ENCODE measurements at regions not wholly inside any gene's neighbourhood (a gene's known extent, or its start where the extent isn't known, plus 50 kb on each side); places are given as distances from the start of the nearest gene placed in this dataset.
"Not testable (repeated sequence)": the region's sequence is repeated elsewhere in the genome, so short reads cannot be mapped to it uniquely, and the experiment has no call there.

- no peak for DNase-seq (ENCODE audit: low read depth in 1 of 2, low spot score in 1 of 2)
- no peak overlapping the region for H3K4me3 ChIP-seq (replicated peaks; ENCODE audit: insufficient read depth, low read length)
- H3K27me3 ChIP-seq (ENCODE audit: insufficient read depth, poor library complexity, severe bottlenecking), result no peaks in the 10 kb centered on the region
- TF ChIP-seq POLR2AphosphoS5 (IDR thresholded peaks at IDR 0.05; ENCODE audit: low read depth) (no peak), REST (IDR thresholded peaks at IDR 0.05; ENCODE audit: insufficient replicate concordance, low read depth) (no peak), GABPA (IDR thresholded peaks at IDR 0.05; ENCODE audit: low read depth) (no peak), CTCF (IDR thresholded peaks at IDR 0.05; ENCODE audit: insufficient read depth, low read length) (no peak), SPI1 (IDR thresholded peaks at IDR 0.05; ENCODE audit: borderline replicate concordance, low read depth) (no peak)
- H3K27ac ChIP-seq (replicated peaks), result no peak overlapping the region
Observed at GRCh38 chr6:76881414-76881813, 581.9 kb downstream of the HTR1B start.

- no peak for DNase-seq (ENCODE audit: low read depth in 1 of 2, low spot score in 1 of 2)
- Histone ChIP-seq H3K27ac (replicated peaks) (no peak overlapping the region), H3K27me3 (ENCODE audit: insufficient read depth, poor library complexity, severe bottlenecking) (no peaks in the 10 kb centered on the region), H3K4me3 (replicated peaks; ENCODE audit: insufficient read depth, low read length) (no peak overlapping the region)
- TF ChIP-seq SPI1 (IDR thresholded peaks at IDR 0.05; ENCODE audit: borderline replicate concordance, low read depth) (no peak), REST (IDR thresholded peaks at IDR 0.05; ENCODE audit: insufficient replicate concordance, low read depth) (no peak), GABPA (IDR thresholded peaks at IDR 0.05; ENCODE audit: low read depth) (no peak), POLR2AphosphoS5 (IDR thresholded peaks at IDR 0.05; ENCODE audit: low read depth) (no peak), CTCF (IDR thresholded peaks at IDR 0.05; ENCODE audit: insufficient read depth, low read length) (no peak)
Observed at GRCh38 chr6:76876922-76877553, 586.3 kb downstream of the HTR1B start.

GRCh38 chr6:76876430-76876829 lies 586.9 kb downstream of the HTR1B start:
- H3K4me3 ChIP-seq (replicated peaks; ENCODE audit: insufficient read depth, low read length); H3K27ac ChIP-seq (replicated peaks); DNase-seq (ENCODE audit: low read depth in 1 of 2, low spot score in 1 of 2); H3K27me3 ChIP-seq (ENCODE audit: insufficient read depth, poor library complexity, severe bottlenecking): not testable (repeated sequence)

- Histone ChIP-seq H3K27me3 (ENCODE audit: insufficient read depth, poor library complexity, severe bottlenecking) (no peaks in the 10 kb centered on the region), H3K27ac (replicated peaks) (no peak overlapping the region), H3K4me3 (replicated peaks; ENCODE audit: insufficient read depth, low read length) (no peak overlapping the region)
- DNase-seq (ENCODE audit: low read depth in 1 of 2, low spot score in 1 of 2), result no peak
- no peak for TF ChIP-seq CTCF (IDR thresholded peaks at IDR 0.05; ENCODE audit: insufficient read depth, low read length)
- no peak for TF ChIP-seq GABPA (IDR thresholded peaks at IDR 0.05; ENCODE audit: low read depth)
- no peak for TF ChIP-seq SPI1 (IDR thresholded peaks at IDR 0.05; ENCODE audit: borderline replicate concordance, low read depth)
- no peak for TF ChIP-seq POLR2AphosphoS5 (IDR thresholded peaks at IDR 0.05; ENCODE audit: low read depth)
- TF ChIP-seq REST (IDR thresholded peaks at IDR 0.05; ENCODE audit: insufficient replicate concordance, low read depth), result no peak
Observed at GRCh38 chr6:76867182-76867581, 596.1 kb downstream of the HTR1B start.

Data from HL-60 (cell line).